ENCODE measurements at regions not wholly inside any gene's neighbourhood (a gene's known extent, or its start where the extent isn't known, plus 50 kb on each side); places are given as distances from the start of the nearest gene placed in this dataset.

DNA sequence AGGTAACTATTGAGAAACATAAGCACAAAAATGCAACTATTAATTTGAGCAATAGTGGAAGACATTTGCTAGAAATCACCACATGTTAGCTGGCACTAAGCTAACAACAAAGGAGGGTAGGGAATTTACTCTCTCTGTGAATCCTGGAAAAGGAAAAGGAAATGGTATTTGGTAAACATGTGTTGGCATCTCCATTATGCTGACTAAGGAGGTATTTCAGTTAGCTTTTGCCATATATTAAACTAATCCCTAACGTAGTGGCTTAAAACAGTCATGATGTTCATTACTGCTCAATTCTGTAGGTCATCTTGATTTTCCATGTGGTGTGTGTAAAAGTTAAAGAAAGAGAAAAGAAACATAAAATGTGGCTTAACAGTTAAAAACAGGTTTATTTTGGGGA is 1686.5 kb upstream of the PCDH7 start:
- TF ChIP-seq EZH2 (IDR thresholded peaks at IDR 0.05; ENCODE audit: low read depth, unreplicated experiment) = no peak
- TF ChIP-seq, protein P1, sequence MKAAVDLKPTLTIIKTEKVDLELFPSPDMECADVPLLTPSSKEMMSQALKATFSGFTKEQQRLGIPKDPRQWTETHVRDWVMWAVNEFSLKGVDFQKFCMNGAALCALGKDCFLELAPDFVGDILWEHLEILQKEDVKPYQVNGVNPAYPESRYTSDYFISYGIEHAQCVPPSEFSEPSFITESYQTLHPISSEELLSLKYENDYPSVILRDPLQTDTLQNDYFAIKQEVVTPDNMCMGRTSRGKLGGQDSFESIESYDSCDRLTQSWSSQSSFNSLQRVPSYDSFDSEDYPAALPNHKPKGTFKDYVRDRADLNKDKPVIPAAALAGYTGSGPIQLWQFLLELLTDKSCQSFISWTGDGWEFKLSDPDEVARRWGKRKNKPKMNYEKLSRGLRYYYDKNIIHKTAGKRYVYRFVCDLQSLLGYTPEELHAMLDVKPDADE (IDR thresholded peaks at IDR 0.05) = no peak
- TF ChIP-seq JUNB (IDR thresholded peaks at IDR 0.05; ENCODE audit: unreplicated experiment) = no peak
- no peak for TF ChIP-seq POLR2AphosphoS5 (IDR thresholded peaks at IDR 0.05; ENCODE audit: low read depth)
- no peaks in the 10 kb centered on the region for H4K20me1 ChIP-seq (replicated peaks; ENCODE audit: insufficient read depth)
- peaks cover 7% of the 10 kb centered on the region; the same call in 1 of the 2 replicates for H3K9me2 ChIP-seq (ENCODE audit: insufficient read depth)
- no peaks in the 10 kb centered on the region for H3K27me3 ChIP-seq (ENCODE audit: insufficient read depth)
- no peak overlapping the region for H3K4me3 Mint-ChIP-seq
- no peaks in the 10 kb centered on the region for H3K79me2 ChIP-seq (replicated peaks; ENCODE audit: insufficient read depth)
- H2AFZ ChIP-seq = no peak overlapping the region
- peaks cover 34% of the 10 kb centered on the region for H3K9me3 Mint-ChIP-seq
- H3K27ac ChIP-seq (ENCODE audit: low read depth) = no peak overlapping the region
- peaks cover 16% of the 10 kb centered on the region for H3K36me3 ChIP-seq (ENCODE audit: insufficient read depth)
- DNase-seq (ENCODE audit: low spot score) (no peak), ATAC-seq (no peak)
- no peak overlapping the region for H3K4me3 ChIP-seq
- H3K4me1 ChIP-seq (ENCODE audit: insufficient read depth) = no peaks in the 10 kb centered on the region
- H3K27ac Mint-ChIP-seq = no peak overlapping the region
- peaks cover 26% of the 10 kb centered on the region for H3K36me3 Mint-ChIP-seq (ENCODE audit: low read depth)
- H3F3A ChIP-seq (replicated peaks; ENCODE audit: low read depth) = no peaks in the 10 kb centered on the region
- peaks cover 2% of the 10 kb centered on the region for H3K27me3 Mint-ChIP-seq (ENCODE audit: insufficient read depth, low read depth, poor library complexity)
- H3K4me1 Mint-ChIP-seq = no peaks in the 10 kb centered on the region; the same call in 2 of the 3 replicates
- no peak overlapping the region for H3K4me2 ChIP-seq

DNA sequence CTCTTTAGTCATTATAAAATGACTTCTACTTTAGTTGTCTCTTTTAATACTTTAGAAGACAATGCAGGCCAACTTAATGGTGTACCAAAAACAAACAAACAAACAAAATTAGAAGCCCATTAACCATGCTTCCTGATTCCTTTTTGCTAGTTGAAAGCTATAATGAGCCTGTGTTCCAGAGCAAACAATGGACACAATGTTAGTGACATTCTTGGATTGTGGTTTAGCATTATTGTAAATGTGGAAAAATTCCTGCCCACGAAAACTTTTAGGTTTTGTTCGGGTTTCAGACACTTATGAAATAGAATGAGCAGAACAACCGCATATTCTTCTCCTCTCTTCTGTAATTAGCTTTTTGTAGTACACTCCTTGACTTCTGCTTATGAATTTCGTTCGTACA is 1682.7 kb upstream of the PCDH7 start:
- Mint-ChIP-seq H3K9me3 (peaks cover 28% of the 10 kb centered on the region), H3K4me3 (no peak overlapping the region), H3K36me3 (ENCODE audit: low read depth) (peaks cover 24% of the 10 kb centered on the region), H3K4me1 (no peaks in the 10 kb centered on the region; the same call in 2 of the 3 replicates), H3K27ac (no peak overlapping the region), H3K27me3 (ENCODE audit: insufficient read depth, low read depth, poor library complexity) (no peaks in the 10 kb centered on the region)
- no peak overlapping the region for H2AFZ ChIP-seq
- H4K20me1 ChIP-seq (replicated peaks; ENCODE audit: insufficient read depth) = no peaks in the 10 kb centered on the region
- H3K4me2 ChIP-seq = no peak overlapping the region
- H3K9me2 ChIP-seq (ENCODE audit: insufficient read depth) = peaks cover 3% of the 10 kb centered on the region; the same call in 1 of the 2 replicates
- H3K79me2 ChIP-seq (replicated peaks; ENCODE audit: insufficient read depth) = no peaks in the 10 kb centered on the region
- no peak for DNase-seq (ENCODE audit: low spot score)
- no peak overlapping the region for H3K4me3 ChIP-seq
- no peaks in the 10 kb centered on the region for H3K4me1 ChIP-seq (ENCODE audit: insufficient read depth)
- no peaks in the 10 kb centered on the region for H3K27me3 ChIP-seq (ENCODE audit: insufficient read depth)
- H3K27ac ChIP-seq (ENCODE audit: low read depth) = no peak overlapping the region
- no peaks in the 10 kb centered on the region for H3F3A ChIP-seq (replicated peaks; ENCODE audit: low read depth)
- ATAC-seq = no peak
- peaks cover 16% of the 10 kb centered on the region for H3K36me3 ChIP-seq (ENCODE audit: insufficient read depth)
- TF ChIP-seq ZNF114 (CRISPR knock-in tag; IDR thresholded peaks at IDR 0.05) = no peak
- no peak for TF ChIP-seq ZNF331 (CRISPR knock-in tag; IDR thresholded peaks at IDR 0.05; ENCODE audit: low read depth)
- no peak for TF ChIP-seq NANOG (IDR thresholded peaks at IDR 0.05; ENCODE audit: borderline replicate concordance)
- TF ChIP-seq CREB1 (CRISPR knock-in tag; IDR thresholded peaks at IDR 0.05; ENCODE audit: low read depth) = no peak
- no peak for TF ChIP-seq EZH2 (IDR thresholded peaks at IDR 0.05; ENCODE audit: low read depth, unreplicated experiment)
- TF ChIP-seq, protein P2, sequence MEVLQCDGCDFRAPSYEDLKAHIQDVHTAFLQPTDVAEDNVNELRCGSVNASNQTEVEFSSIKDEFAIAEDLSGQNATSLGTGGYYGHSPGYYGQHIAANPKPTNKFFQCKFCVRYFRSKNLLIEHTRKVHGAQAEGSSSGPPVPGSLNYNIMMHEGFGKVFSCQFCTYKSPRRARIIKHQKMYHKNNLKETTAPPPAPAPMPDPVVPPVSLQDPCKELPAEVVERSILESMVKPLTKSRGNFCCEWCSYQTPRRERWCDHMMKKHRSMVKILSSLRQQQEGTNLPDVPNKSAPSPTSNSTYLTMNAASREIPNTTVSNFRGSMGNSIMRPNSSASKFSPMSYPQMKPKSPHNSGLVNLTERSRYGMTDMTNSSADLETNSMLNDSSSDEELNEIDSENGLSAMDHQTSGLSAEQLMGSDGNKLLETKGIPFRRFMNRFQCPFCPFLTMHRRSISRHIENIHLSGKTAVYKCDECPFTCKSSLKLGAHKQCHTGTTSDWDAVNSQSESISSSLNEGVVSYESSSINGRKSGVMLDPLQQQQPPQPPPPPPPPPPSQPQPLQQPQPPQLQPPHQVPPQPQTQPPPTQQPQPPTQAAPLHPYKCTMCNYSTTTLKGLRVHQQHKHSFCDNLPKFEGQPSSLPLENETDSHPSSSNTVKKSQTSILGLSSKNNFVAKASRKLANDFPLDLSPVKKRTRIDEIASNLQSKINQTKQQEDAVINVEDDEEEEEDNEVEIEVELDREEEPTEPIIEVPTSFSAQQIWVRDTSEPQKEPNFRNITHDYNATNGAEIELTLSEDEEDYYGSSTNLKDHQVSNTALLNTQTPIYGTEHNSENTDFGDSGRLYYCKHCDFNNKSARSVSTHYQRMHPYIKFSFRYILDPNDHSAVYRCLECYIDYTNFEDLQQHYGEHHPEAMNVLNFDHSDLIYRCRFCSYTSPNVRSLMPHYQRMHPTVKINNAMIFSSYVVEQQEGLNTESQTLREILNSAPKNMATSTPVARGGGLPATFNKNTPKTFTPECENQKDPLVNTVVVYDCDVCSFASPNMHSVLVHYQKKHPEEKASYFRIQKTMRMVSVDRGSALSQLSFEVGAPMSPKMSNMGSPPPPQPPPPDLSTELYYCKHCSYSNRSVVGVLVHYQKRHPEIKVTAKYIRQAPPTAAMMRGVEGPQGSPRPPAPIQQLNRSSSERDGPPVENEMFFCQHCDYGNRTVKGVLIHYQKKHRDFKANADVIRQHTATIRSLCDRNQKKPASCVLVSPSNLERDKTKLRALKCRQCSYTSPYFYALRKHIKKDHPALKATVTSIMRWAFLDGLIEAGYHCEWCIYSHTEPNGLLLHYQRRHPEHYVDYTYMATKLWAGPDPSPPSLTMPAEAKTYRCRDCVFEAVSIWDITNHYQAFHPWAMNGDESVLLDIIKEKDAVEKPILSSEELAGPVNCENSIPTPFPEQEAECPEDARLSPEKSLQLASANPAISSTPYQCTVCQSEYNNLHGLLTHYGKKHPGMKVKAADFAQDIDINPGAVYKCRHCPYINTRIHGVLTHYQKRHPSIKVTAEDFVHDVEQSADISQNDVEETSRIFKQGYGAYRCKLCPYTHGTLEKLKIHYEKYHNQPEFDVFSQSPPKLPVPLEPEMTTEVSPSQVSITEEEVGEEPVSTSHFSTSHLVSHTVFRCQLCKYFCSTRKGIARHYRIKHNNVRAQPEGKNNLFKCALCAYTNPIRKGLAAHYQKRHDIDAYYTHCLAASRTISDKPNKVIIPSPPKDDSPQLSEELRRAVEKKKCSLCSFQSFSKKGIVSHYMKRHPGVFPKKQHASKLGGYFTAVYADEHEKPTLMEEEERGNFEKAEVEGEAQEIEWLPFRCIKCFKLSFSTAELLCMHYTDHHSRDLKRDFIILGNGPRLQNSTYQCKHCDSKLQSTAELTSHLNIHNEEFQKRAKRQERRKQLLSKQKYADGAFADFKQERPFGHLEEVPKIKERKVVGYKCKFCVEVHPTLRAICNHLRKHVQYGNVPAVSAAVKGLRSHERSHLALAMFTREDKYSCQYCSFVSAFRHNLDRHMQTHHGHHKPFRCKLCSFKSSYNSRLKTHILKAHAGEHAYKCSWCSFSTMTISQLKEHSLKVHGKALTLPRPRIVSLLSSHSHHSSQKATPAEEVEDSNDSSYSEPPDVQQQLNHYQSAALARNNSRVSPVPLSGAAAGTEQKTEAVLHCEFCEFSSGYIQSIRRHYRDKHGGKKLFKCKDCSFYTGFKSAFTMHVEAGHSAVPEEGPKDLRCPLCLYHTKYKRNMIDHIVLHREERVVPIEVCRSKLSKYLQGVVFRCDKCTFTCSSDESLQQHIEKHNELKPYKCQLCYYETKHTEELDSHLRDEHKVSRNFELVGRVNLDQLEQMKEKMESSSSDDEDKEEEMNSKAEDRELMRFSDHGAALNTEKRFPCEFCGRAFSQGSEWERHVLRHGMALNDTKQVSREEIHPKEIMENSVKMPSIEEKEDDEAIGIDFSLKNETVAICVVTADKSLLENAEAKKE (CRISPR knock-in tag; IDR thresholded peaks at IDR 0.05) = no peak
- TF ChIP-seq, protein P3, sequence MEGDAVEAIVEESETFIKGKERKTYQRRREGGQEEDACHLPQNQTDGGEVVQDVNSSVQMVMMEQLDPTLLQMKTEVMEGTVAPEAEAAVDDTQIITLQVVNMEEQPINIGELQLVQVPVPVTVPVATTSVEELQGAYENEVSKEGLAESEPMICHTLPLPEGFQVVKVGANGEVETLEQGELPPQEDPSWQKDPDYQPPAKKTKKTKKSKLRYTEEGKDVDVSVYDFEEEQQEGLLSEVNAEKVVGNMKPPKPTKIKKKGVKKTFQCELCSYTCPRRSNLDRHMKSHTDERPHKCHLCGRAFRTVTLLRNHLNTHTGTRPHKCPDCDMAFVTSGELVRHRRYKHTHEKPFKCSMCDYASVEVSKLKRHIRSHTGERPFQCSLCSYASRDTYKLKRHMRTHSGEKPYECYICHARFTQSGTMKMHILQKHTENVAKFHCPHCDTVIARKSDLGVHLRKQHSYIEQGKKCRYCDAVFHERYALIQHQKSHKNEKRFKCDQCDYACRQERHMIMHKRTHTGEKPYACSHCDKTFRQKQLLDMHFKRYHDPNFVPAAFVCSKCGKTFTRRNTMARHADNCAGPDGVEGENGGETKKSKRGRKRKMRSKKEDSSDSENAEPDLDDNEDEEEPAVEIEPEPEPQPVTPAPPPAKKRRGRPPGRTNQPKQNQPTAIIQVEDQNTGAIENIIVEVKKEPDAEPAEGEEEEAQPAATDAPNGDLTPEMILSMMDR (conservative IDR thresholded peaks at IDR 0.05; ENCODE audit: low read depth in 2 of 2) = no peak
- TF ChIP-seq JUNB (IDR thresholded peaks at IDR 0.05; ENCODE audit: unreplicated experiment) = no peak
- TF ChIP-seq, protein P1 (IDR thresholded peaks at IDR 0.05) = no peak
